Endothelial cell of umbilical vein (primary cell): ENCODE measurements at regions not wholly inside any gene's neighbourhood (a gene's known extent, or its start where the extent isn't known, plus 50 kb on each side); places are given as distances from the start of the nearest gene placed in this dataset.

Experiments used
- BruUV-seq: library from RNA; stranded (reverse); fragments of 400-500 nt; replicated peaks from 2 replicates; lab custom pipeline; 2021; lab: Mats Ljungman, UMichigan
- CTCF ChIA-PET: fragments of 300-600, 350-600 bp; sonication (Branson Sonifier 250); formaldehyde crosslinking; loops from one replicate; lab custom pipeline; 2021; ENCODE audit warnings: antibody characterized with exemption, inconsistent platforms; lab: Charles Lee
- POLR2A ChIA-PET: fragments of 300-600, 350-600 bp; sonication (Branson Sonifier 250); formaldehyde crosslinking; loops from one replicate; lab custom pipeline; 2021; ENCODE audit warnings: antibody characterized with exemption, inconsistent platforms; lab: Charles Lee
- DNase-seq: peaks from one replicate; pipeline ENCODE4 v3.0.0-alpha.2; 2011; ENCODE audit warnings: low read depth, low spot score
- FAIRE-seq: peaks from 2 replicates; lab custom pipeline; 2011; peaks lifted over from hg19 to GRCh38; lab: Jason Lieb, UNC
- H2AFZ ChIP-seq: 2 replicates; pipeline ENCODE4 v1.6.0; 2012; ENCODE audit warnings: low read depth, low read length, control low read depth, inconsistent platforms
- H3K27ac ChIP-seq: 2 replicates; pipeline ENCODE4 v1.5.1; 2011; ENCODE audit warnings: low read depth, mild to moderate bottlenecking, control low read depth, low read length, moderate library complexity; ENCODE audit not compliant: insufficient read depth
- H3K27me3 ChIP-seq, 2 experiments: 2 replicates each; pipeline versions ENCODE4 v1.6.0 to v1.6.1; 2011; ENCODE audit warnings: low read length in 2 of 2, mixed read lengths in 1 of 2; ENCODE audit not compliant: control insufficient read depth in 2 of 2, insufficient read depth in 2 of 2
- H3K36me3 ChIP-seq, 2 experiments: 2 replicates in 1 of 2; 3 replicates in 1 of 2; pipeline ENCODE4 v1.5.1; 2011; ENCODE audit warnings: low read length in 2 of 2, mild to moderate bottlenecking in 1 of 2, moderate library complexity in 1 of 2; ENCODE audit not compliant: control insufficient read depth in 2 of 2, insufficient read depth in 2 of 2; ENCODE audit errors: extremely low read depth in 1 of 2
- H3K4me1 ChIP-seq: 3 replicates; pipeline ENCODE4 v1.5.1; 2011; ENCODE audit warnings: mild to moderate bottlenecking, low read length; ENCODE audit not compliant: control insufficient read depth, insufficient read depth; ENCODE audit errors: extremely low read depth
- H3K4me2 ChIP-seq: 2 replicates; pipeline ENCODE4 v1.6.1; 2011; ENCODE audit warnings: low read length, control low read depth, mixed read lengths; ENCODE audit not compliant: insufficient read depth
- H3K4me3 ChIP-seq, 3 experiments: fragments of 200-600 bp in 1 of 3; sonication (generic), shearing (Covaris generic) in 1 of 3; replicated peaks in 1 of 3; 2 replicates each; pipeline ENCODE4 v1.5.1; 2011 to 2016; ENCODE audit warnings: control low read depth in 3 of 3, low read length in 3 of 3, mild to moderate bottlenecking in 2 of 3, inconsistent platforms in 1 of 3, low read depth in 1 of 3, moderate library complexity in 1 of 3; ENCODE audit not compliant: insufficient read depth in 1 of 3
- H3K79me2 ChIP-seq: 2 replicates; pipeline ENCODE4 v1.6.0; 2012; ENCODE audit warnings: low read length, inconsistent platforms; ENCODE audit not compliant: control insufficient read depth, insufficient read depth
- H3K9ac ChIP-seq: replicated peaks from 2 replicates; pipeline ENCODE3; 2011; ENCODE audit warnings: low read length, control low read depth; ENCODE audit not compliant: insufficient read depth; ENCODE audit errors: extremely low read depth
- H3K9me1 ChIP-seq: replicated peaks from 3 replicates; pipeline ENCODE4 v1.6.0; 2011; ENCODE audit warnings: mild to moderate bottlenecking, low read length; ENCODE audit not compliant: control insufficient read depth, insufficient read depth; ENCODE audit errors: extremely low read depth
- H3K9me3 ChIP-seq: replicated peaks from 2 replicates; pipeline ENCODE4 v1.5.1; 2012; ENCODE audit warnings: low read length, inconsistent platforms; ENCODE audit not compliant: control insufficient read depth, insufficient read depth
- H4K20me1 ChIP-seq: replicated peaks from 2 replicates; pipeline ENCODE3; 2011; ENCODE audit warnings: mild to moderate bottlenecking, low read length; ENCODE audit not compliant: control insufficient read depth, insufficient read depth; ENCODE audit errors: extremely low read depth
- CTCF ChIP-seq, 2 donors: IDR thresholded peaks; 1 replicate in 1 of 2; 2 replicates in 1 of 2; pipeline ENCODE4 v1.5.1; 2011; ENCODE audit warnings: low read length in 2 of 2, mild to moderate bottlenecking in 2 of 2, moderate library complexity in 2 of 2, control low read depth in 1 of 2, inconsistent platforms in 1 of 2, low read depth in 1 of 2; ENCODE audit not compliant: insufficient read depth in 1 of 2; ENCODE audit errors: extremely low read depth in 1 of 2
- EZH2 ChIP-seq: IDR thresholded peaks from 2 replicates; pipeline ENCODE4 v1.6.1; 2012; ENCODE audit warnings: borderline replicate concordance, low read depth, mild to moderate bottlenecking, moderate library complexity, low read length, inconsistent platforms; ENCODE audit not compliant: severe bottlenecking
- FOS ChIP-seq: IDR thresholded peaks from 2 replicates; pipeline ENCODE4 v1.6.1; 2011; ENCODE audit warnings: mild to moderate bottlenecking, low read length, moderate library complexity, borderline replicate concordance; ENCODE audit not compliant: insufficient read depth
- GATA2 ChIP-seq: IDR thresholded peaks from 2 replicates; pipeline ENCODE4 v1.7.0; 2011; ENCODE audit warnings: low read depth, mild to moderate bottlenecking, moderate library complexity, mixed read lengths, low read length; ENCODE audit not compliant: insufficient read length, insufficient read depth
- JUN ChIP-seq: IDR thresholded peaks from 2 replicates; pipeline ENCODE4 v1.6.1; 2011; ENCODE audit warnings: borderline replicate concordance, low read depth; ENCODE audit not compliant: insufficient read length, insufficient read depth
- MAX ChIP-seq: IDR thresholded peaks from 2 replicates; pipeline ENCODE4 v1.6.1; 2011; ENCODE audit not compliant: insufficient read depth, insufficient read length
- MYC ChIP-seq: IDR thresholded peaks from one replicate; pipeline ENCODE4 v1.6.1; 2011; ENCODE audit warnings: mild to moderate bottlenecking, low read depth, low read length
- POLR2A ChIP-seq: IDR thresholded peaks from 2 replicates; pipeline ENCODE4 v1.6.1; 2012; ENCODE audit warnings: low read depth, mild to moderate bottlenecking, control low read depth, low read length
- POLR2AphosphoS5 ChIP-seq: IDR thresholded peaks from 2 replicates; pipeline ENCODE4 v1.6.1; 2012; ENCODE audit warnings: low read depth, mild to moderate bottlenecking, control low read depth, low read length, moderate library complexity; ENCODE audit not compliant: insufficient read depth
- dilution Hi-C: fragments of 300-500 bp; cut with MboI; formaldehyde crosslinking; loops from one replicate; pipeline ENCODE4 v1.15.0; 2019; ENCODE audit warnings: low sequenced_read_pairs; ENCODE audit not compliant: extremely low pct_ligation_motif_present
- intact Hi-C: fragments of 100-400 bp; cut with micrococcal nuclease; formaldehyde crosslinking; loops from one replicate; pipeline ENCODE4 v1.10.0; 2022

- H3K27me3 ChIP-seq: no peaks in the 10 kb centered on the region
- H3K9me1 ChIP-seq: no peaks in the 10 kb centered on the region
- H3K4me1 ChIP-seq: no peaks in the 10 kb centered on the region
- no peak for DNase-seq
- dilution Hi-C loops: no loop called here
- ChIA-PET CTCF (no interaction called here), POLR2A (no interaction called here)
- no peaks in the 10 kb centered on the region for H3K36me3 ChIP-seq
- no peak overlapping the region for H3K4me2 ChIP-seq
- no peak for FAIRE-seq
- no peak overlapping the region for H3K4me3 ChIP-seq
- H4K20me1 ChIP-seq: no peaks in the 10 kb centered on the region
- no peaks in the 10 kb centered on the region for H3K79me2 ChIP-seq
- H3K9me3 ChIP-seq: no peaks in the 10 kb centered on the region
- no peak overlapping the region for H3K9ac ChIP-seq
- H2AFZ ChIP-seq: no peak overlapping the region
- H3K27ac ChIP-seq: no peak overlapping the region
- intact Hi-C loops: no loop called here
- TF ChIP-seq EZH2: no peak
- TF ChIP-seq FOS: no peak
- TF ChIP-seq MAX: no peak
- TF ChIP-seq CTCF (IDR thresholded peaks at IDR 0.05; ENCODE audit: extremely low read depth in 1 of 2, insufficient read depth in 1 of 2, low read depth in 1 of 2, low read length in 2 of 2): no peak
- TF ChIP-seq POLR2A: no peak
- no peak for TF ChIP-seq MYC
- no peak for TF ChIP-seq GATA2
- TF ChIP-seq JUN: no peak
- no peak for TF ChIP-seq POLR2AphosphoS5
- no TSS peak for BruUV-seq
Measured at GRCh38 chr7:120156476-120156875, 116.5 kb upstream of the KCND2 start.
